Hepatocyte (in vitro differentiated cells): ENCODE measurements at regions not wholly inside any gene's neighbourhood (a gene's known extent, or its start where the extent isn't known, plus 50 kb on each side); places are given as distances from the start of the nearest gene placed in this dataset.

Experiments
- DNase-seq: peaks from one replicate; pipeline ENCODE4 v3.0.0-alpha.2; 2016; ENCODE audit warnings: low spot score
- H2AFZ ChIP-seq: fragments of 200-600 bp; sonication (generic); 2 replicates; pipeline ENCODE4 v1.6.0; 2016; ENCODE audit warnings: antibody characterized with exemption, mild to moderate bottlenecking
- H3K27ac ChIP-seq: fragments of 200-600 bp; sonication (generic); 2 replicates; pipeline ENCODE4 v1.5.1; 2016; ENCODE audit warnings: mild to moderate bottlenecking
- H3K27me3 ChIP-seq: fragments of 200-600 bp; sonication (generic); 2 replicates; pipeline ENCODE4 v1.6.1; 2016
- H3K36me3 ChIP-seq: fragments of 200-600 bp; sonication (generic); replicated peaks from 2 replicates; pipeline ENCODE4 v1.5.1; 2016; ENCODE audit warnings: low read depth; ENCODE audit not compliant: insufficient read depth
- H3K4me1 ChIP-seq: fragments of 200-600 bp; sonication (generic); 2 replicates; pipeline ENCODE4 v1.5.1; 2016; ENCODE audit warnings: mild to moderate bottlenecking, moderate library complexity; ENCODE audit not compliant: insufficient read depth
- H3K4me2 ChIP-seq: fragments of 200-600 bp; sonication (generic); 2 replicates; pipeline ENCODE4 v1.6.0; 2016
- H3K4me3 ChIP-seq: fragments of 200-600 bp; sonication (generic); 2 replicates; pipeline ENCODE4 v1.5.1; 2016; ENCODE audit warnings: mild to moderate bottlenecking
- H3K79me2 ChIP-seq: fragments of 200-600 bp; sonication (generic); 2 replicates; pipeline ENCODE4 v1.6.0; 2017; ENCODE audit warnings: mild to moderate bottlenecking
- H3K9me2 ChIP-seq: fragments of 200-600 bp; sonication (generic); replicated peaks from 2 replicates; pipeline ENCODE4 v1.6.0; 2017; ENCODE audit warnings: mild to moderate bottlenecking; ENCODE audit not compliant: insufficient read depth
- H3K9me3 ChIP-seq: fragments of 200-600 bp; sonication (generic); 2 replicates; pipeline ENCODE4 v1.5.1; 2016; ENCODE audit warnings: low read depth, mild to moderate bottlenecking
- H4K20me1 ChIP-seq: fragments of 200-600 bp; sonication (generic); 2 replicates; pipeline ENCODE4 v1.6.0; 2016; ENCODE audit warnings: mild to moderate bottlenecking; ENCODE audit not compliant: insufficient read depth, poor library complexity, severe bottlenecking
- CTCF ChIP-seq: fragments of 200-600 bp; sonication (generic); IDR thresholded peaks from 2 replicates; pipeline ENCODE4 v1.5.1; 2016; ENCODE audit warnings: antibody characterized with exemption, mild to moderate bottlenecking; ENCODE audit not compliant: poor library complexity
- EZH2 ChIP-seq: fragments of 200-600 bp; sonication (generic); IDR thresholded peaks from 2 replicates; pipeline ENCODE4 v1.6.1; 2016; ENCODE audit warnings: antibody characterized with exemption, mild to moderate bottlenecking, borderline replicate concordance
- EZH2phosphoT487 ChIP-seq: fragments of 200-600 bp; sonication (generic); IDR thresholded peaks from one replicate; pipeline ENCODE4 v1.6.1; 2018; ENCODE audit warnings: antibody characterized with exemption, mild to moderate bottlenecking, low read depth, moderate library complexity; ENCODE audit not compliant: unreplicated experiment, severe bottlenecking
- WGBS: methylation state at CpG from one replicate; pipeline ENCODE4 v1.1.6; 2016; ENCODE audit warnings: low lambda C conversion rate; ENCODE audit errors: missing lambda C conversion rate; 5-methylcytosine and 5-hydroxymethylcytosine counted together

- Histone ChIP-seq H3K9me2 (no peaks in the 10 kb centered on the region), H3K27ac (no peak overlapping the region), H3K9me3 (no peaks in the 10 kb centered on the region), H4K20me1 (no peaks in the 10 kb centered on the region), H3K4me2 (no peak overlapping the region), H3K79me2 (no peaks in the 10 kb centered on the region), H2AFZ (no peak overlapping the region), H3K4me3 (no peak overlapping the region), H3K4me1 (no peaks in the 10 kb centered on the region), H3K27me3 (peaks cover 5% of the 10 kb centered on the region), H3K36me3 (no peaks in the 10 kb centered on the region)
- 93% methylated on average over 1 of the region's 1 CpG for WGBS
- DNase-seq, result no peak
- TF ChIP-seq EZH2phosphoT487, result no peak
- TF ChIP-seq EZH2, result no peak
- TF ChIP-seq CTCF, result no peak
Observed at GRCh38 chr18:4593895-4594294, 138.8 kb upstream of the DLGAP1 start.

GRCh38 chr18:4593459-4593858, 138.4 kb upstream of the DLGAP1 start:
- no peak overlapping the region for H2AFZ ChIP-seq
- TF ChIP-seq EZH2 (no peak), EZH2phosphoT487 (no peak), CTCF (no peak)
- 88% methylated on average over 4 of the region's 4 CpGs for WGBS
- no peaks in the 10 kb centered on the region for H3K79me2 ChIP-seq
- no peaks in the 10 kb centered on the region for H4K20me1 ChIP-seq
- no peaks in the 10 kb centered on the region for H3K9me2 ChIP-seq
- H3K4me3 ChIP-seq, result no peak overlapping the region
- H3K27me3 ChIP-seq, result peaks cover 5% of the 10 kb centered on the region
- no peaks in the 10 kb centered on the region for H3K9me3 ChIP-seq
- no peaks in the 10 kb centered on the region for H3K4me1 ChIP-seq
- H3K27ac ChIP-seq, result no peak overlapping the region
- no peak overlapping the region for H3K4me2 ChIP-seq
- no peaks in the 10 kb centered on the region for H3K36me3 ChIP-seq
- no peak for DNase-seq

GRCh38 chr18:4589056-4589800, 134.1 kb upstream of the DLGAP1 start:
- no peak overlapping the region for H3K27ac ChIP-seq
- H3K79me2 ChIP-seq, result no peaks in the 10 kb centered on the region
- WGBS, result 69% methylated on average over 5 of the region's 5 CpGs
- H3K36me3 ChIP-seq, result no peaks in the 10 kb centered on the region
- TF ChIP-seq EZH2phosphoT487 (peak; percentile 98), EZH2 (no peak)
- no peak overlapping the region for H3K4me3 ChIP-seq
- H3K9me2 ChIP-seq, result no peaks in the 10 kb centered on the region
- H3K27me3 ChIP-seq, result peaks cover 5% of the 10 kb centered on the region
- DNase-seq, result peak; percentile 10
- H3K9me3 ChIP-seq, result no peaks in the 10 kb centered on the region
- no peaks in the 10 kb centered on the region for H3K4me1 ChIP-seq
- H4K20me1 ChIP-seq, result no peaks in the 10 kb centered on the region
- H2AFZ ChIP-seq, result no peak overlapping the region
- no peak overlapping the region for H3K4me2 ChIP-seq

- Histone ChIP-seq H3K36me3 (no peaks in the 10 kb centered on the region), H3K4me1 (no peaks in the 10 kb centered on the region), H3K27ac (no peak overlapping the region), H4K20me1 (no peaks in the 10 kb centered on the region), H3K27me3 (peaks cover under 1% of the 10 kb centered on the region), H3K9me3 (no peaks in the 10 kb centered on the region), H3K4me2 (no peak overlapping the region), H2AFZ (no peak overlapping the region), H3K4me3 (no peak overlapping the region), H3K9me2 (no peaks in the 10 kb centered on the region), H3K79me2 (no peaks in the 10 kb centered on the region)
- no peak for DNase-seq
- TF ChIP-seq CTCF (no peak), EZH2phosphoT487 (no peak), EZH2 (no peak)
Observed at GRCh38 chr18:4587204-4587603, 132.1 kb upstream of the DLGAP1 start.
